HG03460 (cell line): ENCODE measurements at regions not wholly inside any gene's neighbourhood (a gene's known extent, or its start where the extent isn't known, plus 50 kb on each side); places are given as distances from the start of the nearest gene placed in this dataset.
"Not testable (repeated sequence)": the region's sequence is repeated elsewhere in the genome, so short reads cannot be mapped to it uniquely, and the experiment has no call there.

Experiments
- ATAC-seq: cut with Tn5 transposase; IDR thresholded peaks from one replicate; pipeline ENCODE4 v1.9.1; 2021; ENCODE audit not compliant: unreplicated experiment

DNA sequence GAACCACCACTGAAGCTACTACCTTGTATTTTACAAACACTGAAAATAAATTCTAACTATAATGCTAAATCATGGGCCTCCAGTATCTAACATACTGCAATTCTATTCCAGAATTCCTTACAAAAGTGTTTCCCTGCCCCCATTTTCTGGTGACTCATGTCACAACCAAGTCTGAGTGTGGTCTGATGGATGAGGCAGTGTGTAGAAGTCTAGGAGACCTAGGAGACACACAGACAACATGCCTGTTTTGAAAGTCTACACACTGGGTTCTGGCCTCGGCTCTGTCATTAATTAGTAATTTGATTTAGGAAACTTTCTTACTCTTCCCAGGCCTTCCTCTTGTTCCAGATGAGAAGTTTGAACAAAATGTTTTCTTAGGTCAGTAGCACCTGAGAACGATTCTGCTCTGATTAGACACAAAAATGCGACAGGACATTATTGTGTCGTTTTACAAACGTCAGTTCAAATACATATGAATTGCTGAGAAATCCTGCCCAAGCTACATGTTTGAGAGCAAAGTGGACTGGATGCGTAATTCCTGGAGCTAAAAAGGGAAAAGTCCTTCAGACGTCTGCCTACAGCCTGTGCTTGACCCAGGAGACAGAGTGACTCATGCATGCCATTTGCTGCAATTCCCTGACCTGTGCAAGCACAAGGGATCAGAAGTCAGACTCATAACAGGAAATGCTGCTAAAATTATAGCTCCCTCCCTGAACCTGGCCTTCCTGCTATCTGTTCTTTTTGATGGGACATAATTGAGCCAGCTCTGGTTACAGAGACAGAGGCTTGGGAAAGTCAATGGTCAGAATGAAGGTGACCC is 494.4 kb downstream of the SOX11 start:
- no peak for ATAC-seq

DNA sequence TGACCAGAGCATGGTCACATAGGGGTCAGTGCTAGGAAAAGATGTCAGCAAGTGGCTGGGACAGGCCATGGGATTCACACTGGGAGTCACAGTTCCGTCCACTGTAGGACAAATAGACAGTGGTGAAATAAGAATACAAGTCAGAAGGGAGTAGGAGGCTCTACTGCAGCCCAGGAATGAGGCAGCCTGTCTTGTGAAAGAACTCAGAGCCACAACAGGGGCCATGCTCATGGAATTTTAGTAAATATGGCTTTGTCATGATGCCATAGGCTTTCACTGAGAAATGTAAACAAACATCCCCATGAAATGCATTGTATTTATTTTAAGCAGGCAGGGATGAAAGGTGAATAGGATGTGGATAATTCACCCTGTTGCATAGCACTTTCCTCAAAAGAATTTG is 504.3 kb downstream of the SOX11 start:
- ATAC-seq = no peak

DNA sequence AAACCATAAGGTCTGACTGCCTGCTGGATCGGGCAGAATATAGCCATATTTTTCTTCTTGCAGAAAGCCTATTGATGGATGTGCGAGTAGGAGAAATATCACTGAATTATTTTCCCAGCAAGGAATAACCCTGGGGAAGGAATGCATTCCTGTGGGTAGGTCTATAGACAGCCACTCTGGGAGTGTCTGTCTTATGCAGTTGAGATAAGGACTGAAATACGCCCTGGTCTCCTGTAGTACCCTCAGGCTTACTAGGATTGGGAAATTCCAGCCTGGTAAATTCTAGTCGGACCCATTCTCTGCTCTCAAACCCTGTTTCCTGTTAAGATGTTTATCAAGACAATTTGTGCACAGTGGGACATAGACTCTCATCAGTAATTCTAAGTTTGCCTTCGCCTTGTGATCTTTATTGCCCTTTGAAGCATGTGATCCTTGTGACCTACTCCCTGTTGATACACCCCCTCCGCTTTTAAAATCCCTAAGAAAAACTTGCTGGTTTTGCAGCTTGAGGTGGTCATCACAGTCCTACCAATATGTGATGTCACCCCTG is 506.3 kb downstream of the SOX11 start:
- not testable (repeated sequence) for ATAC-seq

DNA sequence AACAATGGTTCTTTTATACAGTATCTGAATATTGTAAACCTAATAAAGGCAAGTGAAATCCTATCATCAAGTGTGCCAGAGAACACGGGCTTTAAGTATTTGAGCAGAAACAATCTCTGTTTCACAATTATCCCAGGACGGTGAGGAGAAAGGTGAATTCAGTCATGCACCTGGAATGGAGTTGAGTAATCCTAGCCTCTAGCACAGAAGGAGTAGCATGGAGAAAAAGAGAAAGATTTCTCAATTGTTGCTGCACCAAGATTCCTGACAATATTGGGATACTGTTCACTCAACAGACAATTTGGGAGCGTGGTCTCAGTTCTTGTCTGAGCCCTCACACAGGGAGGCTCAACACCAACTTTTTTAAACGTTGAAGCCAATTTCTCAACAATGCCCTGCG is 510.6 kb downstream of the SOX11 start:
- ATAC-seq = no peak

DNA sequence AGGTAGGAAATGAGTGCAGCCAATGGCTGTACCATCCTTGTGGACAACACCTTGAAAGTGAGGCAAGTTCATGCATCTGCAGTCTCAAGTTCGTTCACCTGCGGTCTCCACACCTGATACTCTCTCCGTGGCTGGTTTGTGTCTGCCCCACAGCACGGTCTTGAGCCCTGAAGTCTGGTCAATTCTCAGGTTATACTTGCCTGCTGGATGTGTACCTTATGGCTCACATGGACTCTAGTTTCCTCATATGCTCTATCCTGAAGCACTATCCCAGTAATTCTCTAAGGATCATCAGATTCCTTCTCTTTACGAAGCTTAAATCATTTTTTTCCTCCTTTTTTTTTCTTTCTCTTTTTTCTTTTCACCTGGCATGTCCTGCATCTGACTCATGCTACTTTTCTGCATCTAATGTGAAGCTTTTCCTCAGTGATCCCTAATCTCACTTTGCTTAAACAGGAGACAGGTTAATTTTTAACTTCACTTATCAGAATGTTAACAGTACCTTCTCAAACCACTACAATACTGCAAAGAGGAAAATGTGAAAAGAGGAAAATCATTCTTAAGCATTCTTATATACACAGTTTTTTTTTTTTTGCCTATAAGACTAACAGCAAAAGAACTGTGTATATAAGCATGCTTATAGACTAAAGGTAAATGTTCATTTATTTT is 511.2 kb downstream of the SOX11 start:
- ATAC-seq = no peak

DNA sequence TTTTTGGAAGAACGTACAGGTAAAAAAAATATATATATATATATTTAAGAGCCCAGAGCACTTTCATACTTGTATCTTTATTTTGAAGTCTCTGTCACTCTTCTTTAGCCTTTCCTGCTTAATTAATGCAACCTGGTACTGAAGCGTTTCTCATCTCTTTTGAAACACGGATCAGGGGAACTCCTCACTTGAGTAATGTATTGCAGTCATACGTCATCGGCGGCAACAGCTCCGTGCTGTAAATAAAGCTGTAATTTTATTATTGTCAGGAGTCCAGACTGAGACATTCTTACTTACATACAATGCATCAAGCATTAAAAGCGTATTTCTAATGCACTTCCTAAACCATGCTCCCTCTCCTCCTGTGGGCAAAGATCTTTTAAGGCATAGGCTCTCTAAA is 514.7 kb downstream of the SOX11 start:
- no peak for ATAC-seq

DNA sequence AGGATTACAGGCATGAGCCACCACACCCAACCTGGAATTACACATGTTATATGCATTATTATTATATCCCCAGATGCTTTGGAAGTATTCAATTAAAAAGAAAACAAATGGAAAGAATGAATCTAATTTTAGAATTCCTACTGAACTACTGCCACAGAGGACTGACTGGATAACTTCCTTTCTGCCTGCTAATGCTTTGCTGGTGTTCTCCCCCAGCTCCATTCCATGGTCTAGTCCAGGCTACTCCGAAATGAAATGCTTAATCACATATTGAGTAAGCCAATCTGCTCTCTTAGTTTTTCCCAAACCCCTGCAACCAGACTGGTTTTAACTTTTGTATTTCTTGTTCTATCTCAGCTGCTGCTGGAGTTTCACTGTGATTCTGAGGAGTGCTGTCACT is 519.1 kb downstream of the SOX11 start:
- ATAC-seq = no peak

DNA sequence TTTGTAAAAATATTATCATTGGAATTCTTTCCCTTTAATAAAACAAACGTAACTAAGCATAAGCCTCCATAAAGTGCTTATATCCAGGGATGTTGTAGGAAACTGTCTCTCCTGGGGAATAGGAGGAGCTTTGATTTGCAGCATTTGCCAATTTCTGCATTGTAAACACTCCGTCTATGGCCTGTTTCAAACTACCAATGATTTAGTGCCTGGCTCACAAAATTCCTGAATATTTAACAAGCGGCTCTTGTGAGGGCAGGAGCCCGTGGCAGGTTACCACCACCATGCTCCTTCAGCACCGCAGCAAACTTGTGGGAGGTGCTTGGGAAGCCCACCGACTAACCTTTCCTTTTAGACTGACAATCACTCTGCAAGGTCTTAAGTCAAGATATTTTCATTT is 520.3 kb downstream of the SOX11 start:
- ATAC-seq = no peak

DNA sequence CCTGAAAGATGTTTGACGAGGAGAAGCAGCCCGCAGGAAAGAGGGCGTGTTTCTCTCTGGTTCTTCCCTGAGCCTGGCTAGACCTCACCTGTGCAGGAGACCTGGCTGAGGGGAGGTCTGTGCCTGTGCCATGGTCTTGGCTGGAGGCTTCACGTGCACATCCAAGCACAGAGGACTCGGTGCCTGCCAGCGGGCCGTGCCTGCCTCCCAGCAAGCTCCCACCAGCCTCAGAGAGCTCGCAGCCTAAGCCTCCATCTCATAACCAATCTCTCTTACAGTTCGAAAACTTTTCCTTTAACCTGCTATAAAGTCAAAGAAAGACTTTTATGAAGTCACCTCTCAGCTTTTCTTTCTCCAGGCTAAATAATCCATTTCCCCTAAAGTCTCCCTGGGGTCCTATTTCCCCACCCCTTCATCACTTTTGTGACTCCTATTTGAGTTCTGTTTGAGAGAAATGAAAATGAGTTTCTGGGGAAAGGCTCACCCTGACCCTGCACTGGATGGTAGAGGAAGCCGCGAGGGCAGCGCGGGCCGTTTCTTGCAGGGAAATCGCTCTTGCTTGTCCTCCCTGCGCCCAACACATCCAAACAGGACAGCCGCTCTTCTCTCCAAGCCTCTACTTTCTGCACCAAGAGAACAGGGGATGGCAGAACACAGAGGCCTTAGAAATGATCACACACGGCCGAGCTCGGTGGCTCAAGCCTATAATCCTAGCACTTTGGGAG is 521.0 kb downstream of the SOX11 start:
- no peak for ATAC-seq

DNA sequence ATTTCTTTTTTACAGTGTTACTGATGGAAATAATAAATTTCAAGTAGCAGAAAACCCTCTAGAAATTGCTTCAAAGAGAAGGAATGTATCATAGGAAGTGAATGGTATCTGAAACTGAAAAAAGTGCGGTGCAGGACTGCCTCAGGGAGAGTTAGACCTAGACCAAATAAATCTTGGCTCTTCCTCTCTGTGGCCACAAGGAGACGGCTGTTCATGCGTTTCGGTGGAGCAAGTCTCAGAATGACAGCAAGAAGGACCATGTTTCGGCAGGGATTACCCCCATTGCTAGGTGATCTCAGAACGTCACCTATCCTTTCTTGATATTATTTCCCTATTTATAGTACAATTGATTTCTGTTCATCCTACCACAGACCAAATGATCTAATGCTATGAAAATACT is 522.3 kb downstream of the SOX11 start:
- no peak for ATAC-seq

DNA sequence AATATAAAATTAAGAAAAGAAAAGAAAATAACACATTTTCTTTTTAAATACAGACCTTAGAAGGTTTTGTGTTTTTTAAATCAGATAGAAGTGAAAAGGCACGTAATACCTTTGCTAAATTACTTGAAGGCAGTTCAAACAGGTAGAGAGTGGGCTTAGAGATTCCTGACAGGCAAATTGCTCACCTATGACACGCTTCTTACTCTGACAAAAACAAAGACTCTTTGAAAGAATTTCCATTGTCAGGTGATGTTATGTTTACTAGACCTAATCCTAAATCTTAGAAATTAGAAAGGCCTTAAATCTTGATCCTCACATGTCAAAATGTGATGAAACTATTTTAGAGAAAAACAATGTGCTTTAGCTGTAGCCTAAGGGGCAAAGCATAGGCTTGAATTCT is 522.9 kb downstream of the SOX11 start:
- no peak for ATAC-seq

DNA sequence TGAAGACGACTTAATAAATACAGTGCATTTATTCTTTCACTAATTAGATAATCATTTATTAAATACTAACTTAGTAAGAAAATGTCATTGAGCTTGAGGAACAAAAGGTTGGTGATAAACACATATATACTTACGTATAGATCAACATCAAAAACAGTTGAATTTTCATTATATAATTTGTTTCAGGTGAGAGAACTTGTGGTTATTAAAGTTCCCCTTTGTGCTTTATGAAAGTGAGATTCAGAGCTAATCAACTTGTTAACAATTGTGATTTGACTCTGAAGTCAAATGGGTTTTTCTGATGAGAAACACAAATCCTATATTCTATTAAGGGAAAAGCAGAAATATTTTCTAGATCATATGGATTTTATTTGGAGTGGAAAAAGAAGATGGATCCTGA is 524.0 kb downstream of the SOX11 start:
- ATAC-seq = no peak

DNA sequence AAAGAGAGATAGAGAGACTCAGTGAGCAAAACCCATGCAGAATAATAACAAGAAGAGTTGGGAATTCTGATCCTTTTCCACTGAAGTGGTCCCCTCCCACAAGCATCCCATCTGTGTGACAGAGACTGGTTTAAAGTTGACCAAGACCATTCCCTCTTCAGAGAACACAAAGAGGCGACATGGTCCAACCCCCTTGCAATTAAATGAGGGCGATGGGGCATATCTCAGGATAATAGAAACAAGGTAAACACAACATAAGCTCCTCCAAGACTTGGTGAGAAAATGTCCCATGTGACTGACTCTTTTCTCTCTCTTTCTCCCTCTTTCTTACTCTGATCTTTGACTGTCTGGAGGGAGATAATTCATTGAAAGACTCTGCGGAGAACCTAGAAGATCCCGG is 526.7 kb downstream of the SOX11 start:
- ATAC-seq = no peak

DNA sequence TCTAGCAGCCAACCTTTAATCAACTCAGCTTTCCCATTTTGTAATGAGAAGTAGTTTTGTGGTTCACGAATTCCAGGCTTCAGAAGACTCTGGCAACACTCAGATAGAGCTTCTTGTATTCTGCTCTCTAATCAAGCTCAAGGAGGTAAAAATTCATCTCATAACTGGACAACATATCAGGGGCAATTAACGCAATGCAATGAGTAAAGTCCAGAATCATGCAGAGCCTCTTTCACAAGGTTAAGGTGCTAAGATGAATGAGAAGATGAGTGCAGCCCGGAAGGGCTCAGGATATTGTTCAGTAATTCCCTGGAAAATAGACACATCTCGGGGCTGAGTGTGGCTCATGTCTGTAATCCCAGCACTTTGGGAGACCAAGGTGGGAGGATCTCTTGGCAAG is 527.7 kb downstream of the SOX11 start:
- no peak for ATAC-seq

DNA sequence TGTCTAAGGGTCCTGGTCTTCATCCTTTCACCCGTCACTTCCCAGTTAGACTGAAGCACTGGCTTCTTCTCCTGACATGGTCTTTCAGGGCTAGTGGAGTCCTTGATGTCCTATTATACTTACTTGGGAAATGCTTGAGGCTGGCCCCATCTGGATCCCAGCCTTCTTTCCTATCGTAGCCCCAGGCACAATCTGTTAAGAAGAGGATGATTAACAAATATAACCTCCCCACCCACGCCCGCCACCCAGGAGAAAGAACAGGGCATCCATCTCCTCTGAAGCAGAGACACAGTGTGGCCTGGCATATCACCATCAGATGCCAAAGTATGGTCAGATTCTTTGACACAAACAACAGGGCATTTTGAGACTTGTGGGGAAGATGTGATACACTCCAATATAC is 530.1 kb downstream of the SOX11 start:
- ATAC-seq = no peak

DNA sequence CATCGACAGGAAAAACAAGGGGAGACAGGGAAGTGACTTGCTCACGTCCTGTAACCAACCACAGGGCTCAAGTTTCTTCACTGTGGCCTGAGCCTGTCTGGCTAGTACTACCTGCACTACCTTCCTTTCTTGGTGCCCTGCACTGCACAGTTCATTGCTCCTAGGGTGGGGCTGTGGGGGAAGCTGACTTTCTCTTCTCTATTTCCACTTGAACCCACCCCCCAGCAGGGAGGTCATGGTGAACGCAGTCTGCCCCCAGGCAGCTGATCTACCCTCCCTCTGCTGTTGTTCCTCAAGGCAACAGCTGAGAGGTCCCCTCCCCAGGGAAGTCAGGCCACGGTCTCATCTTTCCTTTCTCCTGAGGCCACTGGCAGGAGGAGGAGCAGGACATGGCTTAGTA is 532.1 kb downstream of the SOX11 start:
- peak; percentile 63 for ATAC-seq

DNA sequence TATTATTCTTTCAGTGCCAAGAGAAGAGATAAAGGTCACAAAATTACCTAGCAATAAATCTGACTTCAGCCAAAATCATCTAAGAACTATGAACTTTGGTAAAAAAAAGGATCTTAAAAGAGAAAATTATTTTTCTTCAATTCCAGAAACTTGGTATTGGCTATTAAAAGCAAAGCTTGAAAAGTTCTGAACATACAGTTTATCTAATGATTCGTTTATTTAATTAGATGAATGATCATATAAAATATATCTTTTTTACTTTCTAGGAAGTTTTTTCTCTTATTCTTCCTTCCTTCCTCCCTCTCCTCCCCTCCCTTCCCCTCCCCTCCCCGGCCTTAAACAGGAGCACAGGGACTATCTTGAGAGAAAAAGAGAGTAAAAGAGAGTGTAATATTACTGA is 536.1 kb downstream of the SOX11 start:
- no peak for ATAC-seq

DNA sequence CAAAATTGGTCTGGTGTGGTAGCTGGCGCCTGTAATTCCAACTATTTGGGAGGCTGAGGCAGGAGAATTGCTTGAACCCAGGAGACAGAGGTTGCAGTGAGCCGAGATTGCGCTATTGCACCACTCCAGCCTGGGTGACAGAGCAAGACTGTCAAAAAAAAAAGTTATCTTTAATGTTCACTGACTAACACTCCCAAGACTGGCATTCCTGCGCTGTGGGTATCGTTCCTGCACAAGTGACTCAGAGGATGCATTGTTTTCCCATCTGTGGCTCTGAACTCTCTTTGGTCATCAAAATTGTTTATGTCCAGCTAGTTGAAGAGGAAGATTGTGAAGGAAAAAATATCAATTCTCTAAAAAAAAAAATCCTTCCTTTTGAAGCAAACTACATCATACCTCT is 539.0 kb downstream of the SOX11 start:
- ATAC-seq = no peak

DNA sequence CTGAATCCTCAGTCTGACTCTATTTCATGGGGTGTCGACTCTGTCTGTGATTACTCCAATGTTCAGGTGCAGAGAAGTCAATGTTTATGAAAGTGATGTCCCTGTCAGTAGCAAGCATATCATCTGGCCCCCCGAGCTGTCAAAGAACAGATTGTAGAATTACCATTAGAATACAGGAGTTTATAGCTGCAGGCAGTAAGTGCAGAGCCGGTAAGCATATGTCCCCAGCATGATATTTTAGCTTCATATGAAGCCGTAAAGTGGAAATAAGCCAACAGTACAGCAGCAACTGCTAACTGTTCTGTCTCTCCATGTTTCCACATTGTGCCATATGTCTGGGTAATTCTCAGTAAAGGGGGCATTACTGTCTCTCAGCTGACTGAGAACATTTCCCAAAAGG is 541.8 kb downstream of the SOX11 start:
- no peak for ATAC-seq

DNA sequence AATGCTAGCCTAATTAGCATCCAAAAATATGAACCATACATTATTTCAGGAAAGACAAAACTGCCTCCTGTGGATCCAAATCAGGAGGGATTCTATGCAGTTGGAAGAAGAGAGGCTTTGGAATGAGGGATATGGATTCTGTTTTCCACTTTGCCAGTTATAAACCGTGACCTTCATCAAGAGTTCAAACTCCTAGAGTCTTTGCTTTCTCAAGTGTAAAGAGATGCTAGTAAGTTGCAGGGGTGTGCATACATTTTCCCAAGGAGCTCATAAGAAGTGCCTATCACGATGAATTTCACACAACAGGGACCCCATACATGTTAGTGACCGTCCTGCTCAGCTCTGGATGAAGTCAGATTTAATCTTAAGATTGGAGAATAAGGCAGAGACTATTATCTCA is 542.5 kb downstream of the SOX11 start:
- no peak for ATAC-seq

DNA sequence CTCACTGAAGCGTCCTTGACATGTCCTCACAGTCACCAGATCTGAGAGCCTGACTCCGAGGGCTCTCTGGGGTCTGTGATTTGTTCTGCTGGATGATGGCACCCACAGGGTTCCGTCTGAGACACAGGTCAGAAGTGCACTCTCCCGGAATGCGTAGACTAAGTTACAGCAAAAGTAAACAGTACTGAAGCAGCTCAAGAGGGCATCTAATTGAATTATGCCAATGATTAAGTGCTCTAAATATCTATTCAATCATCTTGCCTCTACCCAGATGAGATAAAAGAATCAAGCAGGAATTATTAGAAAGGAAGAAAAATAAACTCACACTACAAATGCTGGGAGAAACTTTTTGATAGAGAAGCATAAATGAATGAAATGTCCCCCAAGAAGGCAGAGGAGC is 544.1 kb downstream of the SOX11 start:
- no peak for ATAC-seq
